Adipocyte (in vitro differentiated cells): ENCODE measurements at regions not wholly inside any gene's neighbourhood (a gene's known extent, or its start where the extent isn't known, plus 50 kb on each side); places are given as distances from the start of the nearest gene placed in this dataset.

Experiments used
- DNase-seq: peaks from one replicate; pipeline ENCODE4 v3.0.0-alpha.2; 2015; ENCODE audit warnings: low read depth
- H3K27me3 ChIP-seq: replicated peaks from 2 replicates; pipeline ENCODE4 v1.7.0; 2013; ENCODE audit warnings: mild to moderate bottlenecking, low read length, moderate library complexity; ENCODE audit not compliant: control insufficient read depth, insufficient read depth
- H3K36me3 ChIP-seq: 2 replicates; pipeline ENCODE4 v1.7.0; 2013; ENCODE audit warnings: low read length, mild to moderate bottlenecking, moderate library complexity; ENCODE audit not compliant: control insufficient read depth, insufficient read depth, severe bottlenecking
- H3K4me1 ChIP-seq: 2 replicates; pipeline ENCODE4 v1.7.0; 2013; ENCODE audit warnings: mild to moderate bottlenecking, low read length, moderate library complexity; ENCODE audit not compliant: control insufficient read depth, insufficient read depth
- H3K4me3 ChIP-seq: 2 replicates; pipeline ENCODE4 v1.7.0; 2013; ENCODE audit warnings: mild to moderate bottlenecking, low read length, moderate library complexity
- H3K9ac ChIP-seq: 2 replicates; pipeline ENCODE4 v1.7.0; 2013; ENCODE audit warnings: mild to moderate bottlenecking, low read length, moderate library complexity
- H3K9me3 ChIP-seq: 2 replicates; pipeline ENCODE4 v1.7.0; 2013; ENCODE audit warnings: mild to moderate bottlenecking, low read length, moderate library complexity; ENCODE audit not compliant: control insufficient read depth

GRCh38 chr13:48761256-48761655, 107.5 kb downstream of the CYSLTR2 start:
- Histone ChIP-seq H3K9me3 (peaks cover 31% of the 10 kb centered on the region), H3K4me1 (no peaks in the 10 kb centered on the region), H3K27me3 (peaks cover 25% of the 10 kb centered on the region), H3K9ac (no peak overlapping the region), H3K36me3 (no peaks in the 10 kb centered on the region), H3K4me3 (no peak overlapping the region)
- DNase-seq = no peak

DNA sequence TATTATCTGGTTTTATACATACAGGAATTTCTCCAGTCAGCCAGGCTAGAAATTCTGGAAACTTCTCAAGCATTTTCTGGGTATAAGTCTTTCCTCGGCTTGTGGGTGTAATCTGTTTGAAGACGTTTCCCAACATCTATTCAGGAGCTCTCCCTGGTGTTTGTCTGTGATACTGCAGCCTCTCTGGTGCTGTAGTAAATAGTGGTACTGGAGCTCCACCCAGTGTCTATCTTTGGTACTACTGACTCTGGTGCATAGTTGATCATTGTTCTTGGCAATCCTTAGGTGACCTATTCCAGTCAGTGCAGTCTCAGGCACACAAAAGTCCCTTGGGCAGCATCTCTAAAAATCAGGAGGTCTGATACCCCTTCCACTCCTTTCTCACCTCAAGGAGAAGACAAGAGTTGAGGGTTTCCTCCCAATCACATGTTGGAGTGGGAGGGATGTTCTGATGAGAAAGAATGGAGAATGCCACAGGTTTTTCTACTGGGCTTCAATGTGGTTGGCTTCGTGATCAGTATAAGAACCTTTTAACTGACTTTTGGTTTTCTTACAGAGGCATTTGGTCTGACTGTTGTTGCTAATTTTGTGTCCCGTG, 115.5 kb downstream of the CYSLTR2 start:
- Histone ChIP-seq H3K27me3 (no peaks in the 10 kb centered on the region), H3K4me1 (peaks cover 4% of the 10 kb centered on the region), H3K36me3 (no peaks in the 10 kb centered on the region), H3K9ac (peak overlapping the region; percentile 28), H3K9me3 (peaks cover 28% of the 10 kb centered on the region), H3K4me3 (no peak overlapping the region)
- peak; percentile 95 for DNase-seq

GRCh38 chr13:48770372-48770771, 116.6 kb downstream of the CYSLTR2 start:
- Histone ChIP-seq H3K27me3 (no peaks in the 10 kb centered on the region), H3K9ac (no peak overlapping the region), H3K4me1 (peaks cover 5% of the 10 kb centered on the region), H3K9me3 (peaks cover 16% of the 10 kb centered on the region), H3K4me3 (no peak overlapping the region), H3K36me3 (no peaks in the 10 kb centered on the region)
- no peak for DNase-seq

- Histone ChIP-seq H3K9ac (no peak overlapping the region), H3K4me3 (no peak overlapping the region), H3K27me3 (no peaks in the 10 kb centered on the region), H3K4me1 (peaks cover 20% of the 10 kb centered on the region), H3K36me3 (no peaks in the 10 kb centered on the region), H3K9me3 (peaks cover 7% of the 10 kb centered on the region)
- no peak for DNase-seq
Observed at GRCh38 chr13:48772908-48773307, 119.2 kb downstream of the CYSLTR2 start.

- peak; percentile 52 for DNase-seq
- H3K4me3 ChIP-seq = no peak overlapping the region
- H3K9ac ChIP-seq = no peak overlapping the region
- no peaks in the 10 kb centered on the region for H3K27me3 ChIP-seq
- H3K36me3 ChIP-seq = no peaks in the 10 kb centered on the region
- peaks cover 18% of the 10 kb centered on the region for H3K4me1 ChIP-seq
- no peaks in the 10 kb centered on the region for H3K9me3 ChIP-seq
Observed at GRCh38 chr13:48773531-48774275, 120.0 kb downstream of the CYSLTR2 start.

DNA sequence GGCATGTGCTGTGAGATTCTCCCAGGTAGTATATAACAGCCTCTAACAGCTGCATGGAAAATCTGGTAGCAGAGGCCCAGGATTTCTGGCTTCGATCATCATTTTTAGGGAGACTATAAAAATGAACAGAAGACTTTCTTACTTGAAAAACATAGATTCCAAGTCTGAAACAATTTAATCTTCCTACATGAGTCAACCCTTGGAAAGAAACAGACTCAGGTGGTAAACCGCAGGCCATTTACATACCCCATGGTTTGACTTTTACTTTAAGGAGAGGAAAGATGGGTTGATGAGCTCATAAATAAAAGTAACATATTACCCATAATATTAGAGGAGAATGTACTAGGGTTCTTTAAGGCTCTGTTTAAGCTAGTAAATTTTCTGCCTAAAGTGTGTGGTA, 121.6 kb downstream of the CYSLTR2 start:
- Histone ChIP-seq H3K4me1 (peaks cover 16% of the 10 kb centered on the region), H3K9ac (no peak overlapping the region)

GRCh38 chr13:48775804-48776203, 122.1 kb downstream of the CYSLTR2 start:
- DNase-seq = peak; percentile 63
- H3K9ac ChIP-seq = no peak overlapping the region
- H3K4me1 ChIP-seq = peaks cover 16% of the 10 kb centered on the region
- H3K27me3 ChIP-seq = no peaks in the 10 kb centered on the region
- no peak overlapping the region for H3K4me3 ChIP-seq
- no peaks in the 10 kb centered on the region for H3K36me3 ChIP-seq
- peaks cover 11% of the 10 kb centered on the region for H3K9me3 ChIP-seq

More for the DNA sequence above, 121.6 kb downstream of the CYSLTR2 start:
- no peak for DNase-seq
- no peaks in the 10 kb centered on the region for H3K36me3 ChIP-seq
- peaks cover 6% of the 10 kb centered on the region for H3K9me3 ChIP-seq
- H3K27me3 ChIP-seq = no peaks in the 10 kb centered on the region
- H3K4me3 ChIP-seq = no peak overlapping the region

- no peak overlapping the region for H3K4me3 ChIP-seq
- H3K4me1 ChIP-seq = peaks cover 16% of the 10 kb centered on the region
- no peaks in the 10 kb centered on the region for H3K36me3 ChIP-seq
- H3K9me3 ChIP-seq = peaks cover 17% of the 10 kb centered on the region
- DNase-seq = peak; percentile 44
- H3K9ac ChIP-seq = no peak overlapping the region
- H3K27me3 ChIP-seq = no peaks in the 10 kb centered on the region
Observed at GRCh38 chr13:48776401-48776800, 122.7 kb downstream of the CYSLTR2 start.

DNA sequence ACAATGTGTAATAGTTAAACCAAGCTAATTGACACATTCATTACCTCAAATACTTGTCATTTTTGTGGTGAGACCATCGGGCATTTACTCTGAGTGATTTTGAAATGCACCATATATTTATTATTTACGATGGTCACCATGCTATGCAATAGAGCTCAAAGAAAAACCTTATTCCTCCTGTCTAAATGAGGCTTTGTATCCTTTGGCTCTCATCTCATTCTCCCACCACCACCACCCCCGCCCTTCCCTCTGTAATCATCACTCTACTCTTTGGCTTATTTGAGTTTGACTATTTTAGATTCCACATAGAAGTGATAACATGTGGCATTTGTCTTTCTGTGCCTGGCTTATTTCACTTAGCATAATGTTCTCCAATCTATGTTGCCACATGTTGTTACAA, 124.9 kb downstream of the CYSLTR2 start:
- H3K9me3 ChIP-seq = peaks cover 20% of the 10 kb centered on the region
- no peak for DNase-seq
- no peaks in the 10 kb centered on the region for H3K27me3 ChIP-seq
- H3K9ac ChIP-seq = no peak overlapping the region
- H3K4me3 ChIP-seq = no peak overlapping the region
- no peaks in the 10 kb centered on the region for H3K36me3 ChIP-seq
- H3K4me1 ChIP-seq = peaks cover 26% of the 10 kb centered on the region

DNA sequence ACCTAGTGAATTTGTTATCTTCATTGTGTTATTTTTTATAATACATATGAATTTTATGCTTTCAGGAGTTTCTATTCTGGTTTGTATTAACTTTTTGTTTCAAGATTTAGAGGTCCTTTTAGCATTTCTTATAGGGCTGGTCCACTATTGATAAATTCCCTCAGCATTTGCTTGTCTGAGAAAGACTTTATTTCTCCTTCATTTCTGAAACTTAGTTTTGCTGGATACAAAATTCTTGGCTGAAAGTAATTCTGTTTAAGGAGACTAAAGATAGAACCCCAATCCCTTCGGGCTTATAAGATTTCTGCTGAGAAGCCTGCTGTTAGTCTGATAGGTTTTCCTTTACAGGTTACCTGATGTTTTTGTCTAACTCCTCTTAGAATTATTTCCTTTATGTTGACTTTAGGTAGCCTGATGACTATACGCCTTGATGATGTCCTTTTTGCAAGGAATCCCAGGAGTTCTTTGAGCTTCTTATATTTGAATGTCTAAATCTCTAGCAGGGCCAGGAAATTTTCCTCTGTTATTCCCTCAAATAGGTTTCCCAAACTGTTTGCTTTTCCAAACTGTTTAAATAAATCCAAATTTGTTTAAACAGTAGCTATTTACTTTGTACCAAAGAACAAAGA, 127.1 kb downstream of the CYSLTR2 start:
- Histone ChIP-seq H3K27me3 (no peaks in the 10 kb centered on the region), H3K9me3 (peaks cover 20% of the 10 kb centered on the region), H3K4me3 (no peak overlapping the region), H3K9ac (no peak overlapping the region), H3K4me1 (peaks cover 23% of the 10 kb centered on the region), H3K36me3 (no peaks in the 10 kb centered on the region)
- no peak for DNase-seq

DNA sequence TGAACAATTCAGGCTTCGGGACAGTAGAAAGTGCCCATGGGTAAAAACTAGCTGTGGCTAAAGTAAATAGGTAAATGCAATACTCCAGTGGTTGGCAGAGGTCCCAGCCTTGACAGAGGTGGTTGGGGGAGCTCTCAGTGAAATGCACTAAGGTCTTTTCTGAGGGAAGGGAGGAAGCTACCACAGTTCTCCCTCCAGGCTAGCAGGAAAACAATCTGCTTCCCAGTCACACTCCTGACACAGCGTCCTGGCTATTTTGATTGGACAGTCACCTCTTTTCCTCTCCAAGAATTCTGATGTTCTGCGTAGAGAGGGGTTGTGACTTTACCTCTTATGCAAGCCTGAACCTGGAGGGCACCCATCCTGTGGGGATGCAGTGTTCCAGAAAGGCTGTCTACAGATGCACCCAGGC, 128.7 kb downstream of the CYSLTR2 start:
- Histone ChIP-seq H3K36me3 (no peaks in the 10 kb centered on the region), H3K9ac (no peak overlapping the region), H3K4me1 (peaks cover 13% of the 10 kb centered on the region), H3K27me3 (no peaks in the 10 kb centered on the region), H3K9me3 (peaks cover 20% of the 10 kb centered on the region), H3K4me3 (no peak overlapping the region)
- DNase-seq = no peak
